ENCODE measurements at regions not wholly inside any gene's neighbourhood (a gene's known extent, or its start where the extent isn't known, plus 50 kb on each side); places are given as distances from the start of the nearest gene placed in this dataset.
"Not testable (repeated sequence)": the region's sequence is repeated elsewhere in the genome, so short reads cannot be mapped to it uniquely, and the experiment has no call there.

- in situ Hi-C loops (cut with HindIII; ENCODE audit: low pct_unique_long_range_greater_than_20kb, low sequenced_read_pairs) = no loop called here
- peak; percentile 33 for DNase-seq (ENCODE audit: low read depth, low spot score)
Measured at GRCh38 chr14:49306152-49306751, 279.9 kb downstream of the RPS29 start.

- peak; percentile 11 for DNase-seq (ENCODE audit: low read depth, low spot score)
- in situ Hi-C loops (cut with HindIII; ENCODE audit: low pct_unique_long_range_greater_than_20kb, low sequenced_read_pairs) = no loop called here
Measured at GRCh38 chr14:49303946-49304516, 282.1 kb downstream of the RPS29 start.

DNA sequence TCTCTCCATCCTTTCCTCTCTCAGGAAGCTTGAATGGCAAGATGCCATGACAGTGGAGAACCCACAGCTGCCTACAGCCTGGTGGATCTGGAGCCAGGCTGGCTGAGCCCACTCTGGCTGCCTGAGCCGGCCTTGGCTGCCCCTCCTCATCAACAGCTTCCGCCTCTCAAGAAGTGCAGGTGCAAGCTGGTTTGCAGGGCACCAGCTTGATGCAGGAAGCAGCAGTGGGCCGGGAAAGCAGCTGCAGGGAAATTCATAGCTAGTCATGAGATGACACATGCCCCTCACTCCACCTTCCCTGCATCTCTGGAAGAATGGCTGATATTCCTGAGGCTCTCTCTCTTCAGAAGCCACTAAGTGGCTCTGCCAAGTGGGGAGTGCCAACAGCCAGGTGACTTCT is 289.1 kb downstream of the RPS29 start:
- in situ Hi-C loops (cut with HindIII; ENCODE audit: low pct_unique_long_range_greater_than_20kb, low sequenced_read_pairs) = no loop called here
- no peak for DNase-seq (ENCODE audit: low read depth, low spot score)

DNA sequence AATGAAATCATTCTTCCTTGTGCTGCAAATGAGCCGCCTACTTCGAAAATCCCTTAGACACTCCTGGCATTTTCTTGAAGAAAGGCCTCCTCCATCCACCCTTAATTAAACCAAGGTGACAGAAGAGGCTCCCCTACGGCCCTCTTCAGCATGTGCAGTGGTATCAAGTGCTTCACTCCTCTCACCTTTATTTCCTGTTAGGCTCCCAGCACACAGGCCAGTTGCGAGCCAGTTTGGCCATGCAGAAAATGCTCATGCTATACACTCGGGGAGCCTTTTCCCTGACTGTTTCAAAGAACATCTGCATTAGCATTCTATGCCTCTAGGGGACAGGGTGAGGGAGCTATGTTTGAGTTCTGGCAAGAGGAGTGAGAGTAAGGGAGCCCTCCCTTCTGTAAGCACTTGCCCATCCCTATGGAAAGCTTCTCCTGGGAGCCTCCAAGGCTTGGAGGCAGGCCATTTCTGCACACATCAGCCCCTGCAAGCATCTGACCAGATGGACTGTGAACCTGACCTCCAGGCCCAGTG is 291.5 kb downstream of the RPS29 start:
- no peak for DNase-seq (ENCODE audit: low read depth, low spot score)
- in situ Hi-C loops (cut with HindIII; ENCODE audit: low pct_unique_long_range_greater_than_20kb, low sequenced_read_pairs) = no loop called here

GRCh38 chr14:49287004-49287403 is 299.2 kb downstream of the RPS29 start:
- in situ Hi-C loops (cut with HindIII; ENCODE audit: low pct_unique_long_range_greater_than_20kb, low sequenced_read_pairs) = no loop called here
- DNase-seq (ENCODE audit: low read depth, low spot score) = no peak

DNA sequence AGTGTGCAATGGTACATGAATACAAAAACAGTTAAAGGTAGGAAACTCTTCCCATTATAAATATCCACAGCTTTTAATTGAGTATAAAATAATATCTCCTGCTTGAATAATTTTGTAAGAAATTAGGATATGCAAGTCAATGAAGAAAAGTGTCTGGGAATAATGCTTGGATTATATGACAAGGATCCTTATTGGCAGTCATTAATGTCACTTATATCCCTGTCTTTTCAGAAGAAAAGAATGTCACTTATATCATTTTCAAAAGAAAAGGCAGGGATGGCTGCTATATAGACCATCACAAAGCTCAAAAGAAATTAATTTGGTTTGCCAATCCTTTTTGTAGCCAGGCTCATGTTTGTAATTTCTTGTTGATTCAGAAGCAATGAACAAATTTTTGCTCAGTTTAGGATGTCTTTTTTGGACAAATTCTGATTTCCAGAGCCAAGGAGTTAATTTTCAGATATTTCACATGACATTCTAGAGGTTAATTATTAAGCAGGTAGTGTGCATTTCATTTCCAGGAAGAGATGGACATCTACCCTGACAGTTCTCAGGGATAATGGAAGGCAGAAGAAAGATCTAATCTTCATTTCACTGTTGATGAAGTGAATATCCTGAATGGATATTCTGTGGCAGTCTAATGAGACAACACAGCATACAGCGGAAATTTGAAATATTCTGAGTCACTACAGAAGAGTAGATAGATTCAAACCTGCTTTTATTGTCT is 299.8 kb downstream of the RPS29 start:
- no peak for DNase-seq (ENCODE audit: low read depth, low spot score)
- in situ Hi-C loops (cut with HindIII; ENCODE audit: low pct_unique_long_range_greater_than_20kb, low sequenced_read_pairs) = no loop called here

GRCh38 chr14:49280566-49280965 is 305.6 kb downstream of the RPS29 start:
- in situ Hi-C loops (cut with HindIII; ENCODE audit: low pct_unique_long_range_greater_than_20kb, low sequenced_read_pairs) = no loop called here
- DNase-seq (ENCODE audit: low read depth, low spot score) = no peak

GRCh38 chr14:49250517-49250916 is 335.7 kb downstream of the RPS29 start:
- no peak for DNase-seq (ENCODE audit: low read depth, low spot score)
- in situ Hi-C loops (cut with HindIII; ENCODE audit: low pct_unique_long_range_greater_than_20kb, low sequenced_read_pairs) = no loop called here

DNA sequence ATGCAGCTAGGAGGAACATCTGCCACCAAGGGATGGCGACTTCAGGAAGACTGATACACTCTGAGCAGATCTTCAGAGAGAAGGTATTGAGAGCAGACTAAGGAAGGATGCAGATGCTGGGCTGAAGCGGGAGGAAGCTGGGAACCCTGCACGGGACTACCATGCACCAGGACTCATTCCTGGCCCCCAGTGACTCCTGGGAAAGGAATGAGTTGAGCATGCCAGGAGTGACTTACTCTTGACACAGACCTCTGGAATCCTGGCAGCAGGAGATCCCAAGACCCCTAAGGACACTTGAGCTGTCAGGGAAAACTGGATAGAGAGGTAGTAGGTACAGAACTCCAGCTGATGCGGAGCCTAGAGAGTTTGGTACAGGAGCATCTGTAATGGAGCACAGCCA is 336.1 kb downstream of the RPS29 start:
- in situ Hi-C loops (cut with HindIII; ENCODE audit: low pct_unique_long_range_greater_than_20kb, low sequenced_read_pairs) = no loop called here

DNA sequence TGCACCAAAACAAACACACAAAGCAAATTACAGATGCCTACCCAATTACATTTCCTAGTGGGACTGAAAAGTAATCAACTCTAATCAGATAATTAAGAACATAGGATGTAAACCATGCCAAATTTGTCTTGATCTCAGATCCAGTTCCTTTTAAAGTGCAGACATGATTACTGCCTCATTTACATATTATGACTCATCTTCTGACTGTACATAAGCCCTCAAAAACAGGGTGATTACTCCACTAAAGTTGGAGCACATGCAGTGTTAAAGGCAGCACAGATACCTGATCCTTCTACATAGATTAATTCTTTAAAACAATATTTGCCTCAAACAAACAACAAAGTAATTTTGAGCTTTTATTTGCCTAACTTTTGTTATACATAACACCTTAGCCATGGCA is 337.2 kb downstream of the RPS29 start:
- in situ Hi-C loops (cut with HindIII; ENCODE audit: low pct_unique_long_range_greater_than_20kb, low sequenced_read_pairs) = no loop called here
- DNase-seq (ENCODE audit: low read depth, low spot score) = no peak

More for the DNA sequence above, 336.1 kb downstream of the RPS29 start:
- DNase-seq (ENCODE audit: low read depth, low spot score) = no peak

DNA sequence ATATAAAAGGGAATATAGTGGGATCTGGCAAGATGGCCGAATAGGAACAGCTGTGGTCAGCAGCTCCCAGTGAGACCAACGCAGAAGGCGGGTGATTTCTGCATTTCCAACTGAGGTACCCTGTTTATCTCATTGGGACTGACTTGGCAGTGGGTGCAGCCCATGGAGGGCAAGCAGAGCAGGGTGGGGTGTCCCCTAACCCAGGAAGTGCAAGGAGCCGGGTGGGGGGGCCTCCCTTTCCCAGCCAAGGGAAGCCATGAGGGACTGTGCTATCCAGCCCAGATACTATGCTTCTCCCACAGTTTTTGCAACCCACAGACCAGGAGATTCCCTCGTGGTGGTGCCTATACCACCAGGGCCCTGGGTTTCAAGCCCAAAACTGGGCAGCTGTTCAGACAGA is 342.4 kb downstream of the RPS29 start:
- in situ Hi-C loops (cut with HindIII; ENCODE audit: low pct_unique_long_range_greater_than_20kb, low sequenced_read_pairs); DNase-seq (ENCODE audit: low read depth, low spot score): not testable (repeated sequence)

- no peak for DNase-seq (ENCODE audit: low read depth, low spot score)
- in situ Hi-C loops (cut with HindIII; ENCODE audit: low pct_unique_long_range_greater_than_20kb, low sequenced_read_pairs) = no loop called here
Measured at GRCh38 chr14:49240383-49240782, 345.8 kb downstream of the RPS29 start.

- DNase-seq (ENCODE audit: low read depth, low spot score) = no peak
- in situ Hi-C loops (cut with HindIII; ENCODE audit: low pct_unique_long_range_greater_than_20kb, low sequenced_read_pairs) = no loop called here
Measured at GRCh38 chr14:49228552-49228951, 357.6 kb downstream of the RPS29 start.

- in situ Hi-C loops (cut with HindIII; ENCODE audit: low pct_unique_long_range_greater_than_20kb, low sequenced_read_pairs) = no loop called here
- no peak for DNase-seq (ENCODE audit: low read depth, low spot score)
Measured at GRCh38 chr14:49221316-49221715, 364.9 kb downstream of the RPS29 start.

DNA sequence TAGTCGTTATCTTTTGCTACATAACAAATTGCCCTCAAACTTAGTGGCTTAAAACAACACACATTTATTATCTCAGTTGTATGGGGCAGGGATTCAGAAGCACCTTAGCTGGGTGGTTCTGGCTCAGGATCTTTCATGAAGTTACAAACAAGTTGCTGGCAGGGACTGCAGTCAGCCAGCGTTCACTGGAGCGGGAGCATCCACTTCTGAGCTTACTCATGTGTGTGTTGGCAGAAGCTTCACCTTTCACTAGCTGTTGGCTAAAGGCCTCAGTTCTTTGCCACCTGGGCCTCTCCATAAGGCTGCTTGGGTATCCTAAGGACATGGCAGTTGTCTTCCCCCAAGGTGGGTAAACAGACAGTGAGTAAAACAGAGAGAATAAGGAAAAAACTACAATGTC is 365.7 kb downstream of the RPS29 start:
- in situ Hi-C loops (cut with HindIII; ENCODE audit: low pct_unique_long_range_greater_than_20kb, low sequenced_read_pairs) = no loop called here
- DNase-seq (ENCODE audit: low read depth, low spot score) = no peak

DNA sequence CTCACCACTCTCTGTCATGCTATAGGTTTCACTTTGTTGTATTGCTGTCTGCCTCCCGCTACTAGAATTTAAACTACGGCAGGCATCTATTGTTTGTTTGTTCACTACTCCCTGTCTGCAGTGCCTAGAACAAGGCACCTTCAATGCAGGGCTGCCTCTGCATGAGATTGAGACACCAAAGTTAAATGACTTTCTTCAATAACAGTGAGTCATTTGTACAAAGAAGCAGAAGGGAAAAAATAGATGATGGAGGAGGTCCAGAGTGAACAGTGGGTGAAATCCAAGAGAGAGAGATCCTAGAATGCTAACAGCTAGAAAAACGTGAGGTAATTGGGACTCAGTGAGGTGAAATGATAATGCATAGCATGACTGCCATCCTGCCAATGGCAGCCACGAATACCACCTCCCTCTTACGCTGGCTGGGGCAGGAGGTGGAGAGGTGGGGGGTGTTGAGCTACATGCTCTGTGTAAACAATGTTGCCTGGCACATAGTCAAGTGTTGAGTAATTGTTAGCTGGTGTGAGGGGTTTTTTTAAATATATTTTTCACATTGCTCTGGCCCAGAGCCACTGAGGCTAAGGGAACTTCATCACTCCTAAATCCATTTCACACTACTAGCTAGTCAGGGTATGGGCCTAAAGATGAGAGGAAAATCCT is 367.6 kb downstream of the RPS29 start:
- in situ Hi-C loops (cut with HindIII; ENCODE audit: low pct_unique_long_range_greater_than_20kb, low sequenced_read_pairs) = no loop called here
- no peak for DNase-seq (ENCODE audit: low read depth, low spot score)

DNA sequence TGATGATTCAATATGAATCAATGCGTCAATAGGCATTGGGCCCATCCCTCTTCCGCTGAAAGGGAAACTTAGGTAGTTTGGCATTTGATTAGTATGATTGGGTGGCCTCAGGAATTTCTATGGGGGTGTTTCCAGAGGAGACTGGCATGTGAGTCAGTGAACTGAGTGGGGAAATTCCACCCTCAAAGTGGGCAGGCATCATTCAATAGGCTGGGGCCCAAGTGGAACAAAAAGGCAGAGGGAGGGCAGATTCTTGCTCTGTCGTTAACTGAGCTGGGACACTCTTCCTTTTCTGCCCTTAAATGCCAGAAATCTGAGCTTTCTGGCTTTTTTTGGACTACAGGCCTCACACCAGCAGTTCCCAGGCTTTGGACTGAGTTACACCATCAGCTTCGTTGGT is 373.5 kb downstream of the RPS29 start:
- in situ Hi-C loops (cut with HindIII; ENCODE audit: low pct_unique_long_range_greater_than_20kb, low sequenced_read_pairs) = no loop called here
- no peak for DNase-seq (ENCODE audit: low read depth, low spot score)

DNA sequence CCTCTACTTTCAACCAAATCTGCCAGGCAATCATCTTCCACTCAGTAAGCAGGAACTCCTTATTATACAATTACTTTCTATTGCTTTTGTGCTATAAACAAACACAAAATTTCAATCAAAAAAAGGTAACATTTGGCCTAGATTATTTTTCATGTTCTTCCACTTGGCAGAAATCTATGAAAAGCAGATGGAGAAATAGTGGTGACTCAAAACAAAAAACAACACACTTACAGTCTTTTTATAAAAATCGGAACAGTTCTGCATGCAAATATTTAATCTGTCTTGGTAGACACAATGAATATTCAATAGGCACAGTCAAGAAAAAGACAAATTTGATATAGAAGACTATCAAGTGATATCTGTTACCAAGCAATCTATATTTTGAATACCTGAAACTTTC is 376.8 kb downstream of the RPS29 start:
- no peak for DNase-seq (ENCODE audit: low read depth, low spot score)
- in situ Hi-C loops (cut with HindIII; ENCODE audit: low pct_unique_long_range_greater_than_20kb, low sequenced_read_pairs) = no loop called here
